GM21381 (cell line): ENCODE measurements at regions not wholly inside any gene's neighbourhood (a gene's known extent, or its start where the extent isn't known, plus 50 kb on each side); places are given as distances from the start of the nearest gene placed in this dataset.
"Not testable (repeated sequence)": the region's sequence is repeated elsewhere in the genome, so short reads cannot be mapped to it uniquely, and the experiment has no call there.

Experiments
- ATAC-seq: cut with Tn5 transposase; IDR thresholded peaks from one replicate; pipeline ENCODE4 v1.9.1; 2021; ENCODE audit warnings: mild to moderate bottlenecking, moderate library complexity; ENCODE audit not compliant: unreplicated experiment

- no peak for ATAC-seq
These were observed 51.3 kb upstream of the MOCS2 start for GRCh38 chr5:53160895-53161294.

GRCh38 chr5:53161876-53162275, 52.3 kb upstream of the MOCS2 start:
- ATAC-seq: no peak

- no peak for ATAC-seq
These were observed 55.1 kb upstream of the MOCS2 start for GRCh38 chr5:53164478-53165165.

DNA sequence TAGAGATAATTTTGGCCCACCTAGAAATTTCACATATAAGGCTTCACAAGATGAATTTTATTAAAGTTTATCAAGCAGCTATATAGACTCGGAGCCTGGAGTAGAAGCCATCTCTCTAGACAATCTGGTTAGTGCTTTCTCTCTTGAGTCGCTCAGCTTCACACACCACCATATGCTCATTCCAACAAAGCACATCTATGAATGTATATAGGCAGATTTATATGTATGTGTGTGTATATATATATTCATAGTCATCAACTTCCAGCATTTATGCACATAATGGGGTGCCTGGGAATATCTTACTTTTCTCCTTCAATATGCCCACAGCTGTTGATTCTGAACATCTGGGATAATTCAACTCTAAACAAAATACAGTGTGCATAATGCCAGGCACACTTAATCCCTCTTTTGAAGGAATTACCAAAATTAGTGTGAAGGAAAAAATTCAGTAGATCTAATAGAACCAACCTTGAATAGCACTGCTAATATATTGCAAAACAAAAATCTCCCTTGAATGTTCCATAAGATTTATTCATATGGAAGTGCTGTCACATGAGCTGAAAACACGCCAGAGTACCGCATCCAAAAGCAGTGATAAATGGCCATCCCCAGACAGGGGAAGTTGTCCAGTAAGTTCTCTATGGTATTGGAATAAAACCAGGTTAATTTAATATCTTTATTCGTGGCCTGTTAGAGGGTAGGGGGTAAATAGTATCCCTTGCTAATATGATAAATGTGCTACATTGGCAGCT, 56.0 kb upstream of the MOCS2 start:
- ATAC-seq: no peak

- ATAC-seq: no peak
These were observed 56.6 kb upstream of the MOCS2 start for GRCh38 chr5:53166183-53166495.

DNA sequence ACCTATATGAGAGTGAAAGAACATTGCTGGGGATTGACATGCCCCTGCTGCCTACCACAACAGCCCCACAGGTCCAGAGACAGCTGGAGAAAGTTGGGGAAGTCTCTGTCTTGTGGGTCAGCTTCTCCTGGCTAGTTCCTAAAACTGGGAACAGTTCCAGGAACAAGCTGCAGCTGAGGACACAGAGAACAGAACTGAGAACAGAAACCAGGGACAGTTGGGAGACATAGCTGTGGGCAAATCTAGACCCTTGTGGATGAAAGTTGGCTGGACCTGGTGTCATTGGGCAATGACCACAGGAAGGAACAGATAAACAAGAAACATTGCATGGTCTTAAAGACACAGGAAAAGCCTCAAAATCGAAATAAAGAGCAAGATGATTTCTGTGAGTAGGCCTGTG, 58.3 kb upstream of the MOCS2 start:
- no peak for ATAC-seq

DNA sequence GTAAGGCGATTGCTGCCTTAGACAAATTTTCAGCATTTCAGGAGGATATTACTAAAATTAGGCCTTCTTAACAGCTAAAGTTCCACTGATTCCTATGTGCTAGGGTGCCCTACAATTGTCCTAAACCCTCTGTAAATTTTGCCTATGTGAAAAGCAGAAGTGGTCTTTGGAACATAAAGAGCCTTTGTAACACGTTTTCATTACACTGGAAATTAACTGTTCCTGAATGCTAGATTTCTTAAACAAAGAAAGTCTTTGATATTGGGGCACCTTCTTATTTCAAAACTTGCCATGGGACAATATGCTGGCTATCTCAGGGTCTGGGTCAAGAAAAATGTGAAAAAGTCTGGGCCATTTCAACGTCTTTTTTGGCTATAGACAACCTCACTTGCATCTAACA, 60.4 kb upstream of the MOCS2 start:
- ATAC-seq: no peak

- ATAC-seq: no peak
These were observed 61.3 kb upstream of the MOCS2 start for GRCh38 chr5:53170746-53171349.

DNA sequence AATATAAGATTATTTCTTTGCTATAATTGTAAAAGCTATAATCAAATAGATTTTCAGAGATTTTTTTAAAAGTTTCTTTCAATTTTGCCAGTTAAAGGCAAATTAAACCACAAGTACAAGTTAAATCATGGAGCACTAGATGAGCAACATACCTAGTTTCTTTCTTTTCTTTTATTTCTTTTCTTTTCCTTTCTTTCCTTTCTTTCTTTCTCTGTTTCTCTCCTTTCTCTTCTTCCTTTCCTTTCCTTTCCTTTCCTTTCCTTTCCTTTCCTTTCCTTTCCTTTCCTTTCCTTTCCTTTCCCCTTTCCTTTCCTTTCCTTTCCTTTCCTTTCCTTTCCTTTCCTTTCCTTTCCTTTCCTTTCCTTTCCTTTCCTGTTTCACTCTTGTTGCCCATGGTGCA, 62.5 kb upstream of the MOCS2 start:
- ATAC-seq: not testable (repeated sequence)

DNA sequence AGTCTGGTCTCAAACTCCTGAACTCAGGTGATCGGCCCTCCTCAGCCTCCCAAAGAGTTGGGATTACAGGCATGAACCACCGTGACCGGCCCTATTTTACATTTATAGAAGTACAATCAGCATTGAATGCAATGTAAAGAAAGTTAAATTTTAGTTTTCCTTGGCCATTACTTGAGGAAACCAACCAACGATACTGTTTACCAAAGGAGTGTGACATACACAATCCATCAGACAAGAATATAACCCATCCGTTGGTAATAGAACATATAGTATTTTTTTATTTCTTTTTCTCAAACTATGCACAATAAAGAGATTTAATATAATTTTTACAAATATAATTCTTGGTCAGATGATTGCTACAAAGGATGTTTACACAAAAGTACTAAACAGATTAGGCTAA, 63.1 kb upstream of the MOCS2 start:
- ATAC-seq: no peak

- no peak for ATAC-seq
These were observed 63.5 kb upstream of the MOCS2 start for GRCh38 chr5:53173083-53173482.

- no peak for ATAC-seq
These were observed 69.3 kb upstream of the MOCS2 start for GRCh38 chr5:53178830-53179229.

- no peak for ATAC-seq
These were observed 70.1 kb upstream of the MOCS2 start for GRCh38 chr5:53179691-53180090.

GRCh38 chr5:53180538-53180937, 71.0 kb upstream of the MOCS2 start:
- ATAC-seq: no peak

GRCh38 chr5:53180991-53181390, 71.4 kb upstream of the MOCS2 start:
- ATAC-seq: no peak

DNA sequence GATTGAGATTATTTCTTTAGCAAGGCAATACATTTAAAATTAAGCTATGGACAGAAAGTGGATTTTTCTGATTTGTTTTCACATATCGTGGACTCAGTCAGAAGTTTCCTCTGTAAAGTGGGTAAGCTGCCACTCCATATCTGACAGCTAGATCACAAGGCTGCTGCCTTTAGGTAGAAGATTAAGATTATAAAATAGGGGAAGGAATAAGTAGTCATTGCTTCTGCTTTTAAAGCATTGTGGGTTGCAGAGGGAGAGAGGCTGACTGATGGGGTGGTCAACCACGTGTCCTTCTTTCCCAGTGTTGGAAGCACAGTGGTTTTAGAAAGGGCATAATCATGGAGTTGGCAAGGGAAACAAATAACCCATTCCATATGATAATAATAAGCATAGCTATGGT, 74.3 kb upstream of the MOCS2 start:
- no peak for ATAC-seq

DNA sequence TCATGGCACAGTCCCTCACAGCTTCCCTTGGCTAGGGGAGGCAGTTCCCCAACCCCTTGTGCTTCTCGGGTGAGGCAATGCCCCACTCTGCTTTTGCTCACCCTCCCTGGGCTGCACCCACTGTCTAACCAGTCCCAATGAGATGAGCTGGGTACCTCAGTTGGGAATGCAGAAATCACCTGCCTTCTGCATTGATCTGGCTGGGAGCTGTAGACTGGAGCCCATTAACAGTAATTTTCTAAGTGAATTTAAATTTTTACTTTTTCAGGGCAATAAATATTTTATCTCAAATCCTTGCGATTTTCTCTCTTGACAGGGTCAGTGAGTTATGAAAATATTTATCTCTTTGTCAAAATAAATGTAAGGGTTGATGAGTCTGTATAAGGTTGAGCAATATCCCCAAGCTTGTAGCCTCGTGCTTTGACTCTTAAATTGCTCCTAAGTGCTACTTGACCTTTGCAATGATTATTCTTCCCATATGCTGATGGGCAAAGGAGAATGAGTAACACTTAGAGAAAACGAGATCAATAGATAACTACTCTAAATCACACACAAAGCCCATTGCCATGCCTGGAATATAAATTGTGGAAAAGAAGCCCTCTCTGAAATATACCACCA, 82.1 kb upstream of the MOCS2 start:
- no peak for ATAC-seq

DNA sequence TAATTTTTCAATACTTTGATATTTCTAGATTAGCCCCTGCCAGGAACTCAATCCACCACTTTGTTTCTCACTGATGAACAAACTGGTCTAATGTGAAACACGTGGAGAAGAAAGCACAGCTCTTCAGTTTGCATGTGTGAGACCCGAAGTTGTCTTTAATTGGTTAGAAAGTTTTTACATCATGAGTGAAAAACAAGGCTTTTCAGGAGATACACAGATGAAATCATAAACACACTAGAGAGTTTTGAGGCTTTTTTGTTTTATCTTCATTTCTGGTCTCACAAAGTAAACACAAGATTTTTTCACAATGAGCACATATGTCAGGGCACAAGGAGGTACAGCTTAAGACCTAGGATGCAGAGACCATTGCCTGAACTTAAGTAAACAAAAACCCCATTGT, 84.5 kb upstream of the MOCS2 start:
- ATAC-seq: no peak

DNA sequence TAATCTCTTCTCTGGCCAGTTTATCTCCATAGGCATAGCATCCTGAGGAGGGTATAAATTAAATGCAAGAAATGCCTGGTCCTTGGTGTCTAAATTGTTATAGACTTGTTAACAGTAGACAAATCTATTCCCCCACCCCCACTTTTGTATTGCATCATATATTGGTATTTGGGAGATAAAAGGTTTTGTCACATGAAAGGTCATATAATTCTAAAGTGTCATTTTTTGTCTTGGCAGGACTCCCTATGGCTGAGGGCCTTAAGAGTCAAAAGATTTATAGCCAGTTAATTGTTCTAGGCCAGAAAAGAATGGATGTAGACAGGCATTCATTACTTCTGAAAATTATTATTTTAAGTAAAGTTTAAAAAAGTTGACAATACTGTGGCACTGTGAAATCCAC, 90.3 kb upstream of the MOCS2 start:
- no peak for ATAC-seq

DNA sequence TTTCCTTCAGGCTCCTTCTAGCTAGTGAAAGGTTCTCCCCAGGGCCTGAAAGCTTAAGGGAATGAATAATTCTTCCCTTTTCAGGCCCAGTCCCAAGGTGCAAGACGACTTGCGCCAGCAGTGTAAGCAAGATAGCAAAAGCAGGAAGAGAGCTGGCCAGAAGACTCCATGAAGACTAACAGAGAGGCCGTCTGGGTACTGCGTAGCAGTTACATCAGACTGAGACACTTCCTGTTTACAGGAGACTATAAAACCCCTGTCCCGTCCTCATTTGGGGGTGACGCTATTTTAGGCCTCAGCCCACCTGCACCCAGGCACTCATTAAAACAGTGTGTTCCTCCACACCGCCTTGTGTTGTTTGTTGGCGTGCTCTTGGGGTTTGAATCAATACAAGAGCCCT, 90.7 kb upstream of the MOCS2 start:
- ATAC-seq: no peak

DNA sequence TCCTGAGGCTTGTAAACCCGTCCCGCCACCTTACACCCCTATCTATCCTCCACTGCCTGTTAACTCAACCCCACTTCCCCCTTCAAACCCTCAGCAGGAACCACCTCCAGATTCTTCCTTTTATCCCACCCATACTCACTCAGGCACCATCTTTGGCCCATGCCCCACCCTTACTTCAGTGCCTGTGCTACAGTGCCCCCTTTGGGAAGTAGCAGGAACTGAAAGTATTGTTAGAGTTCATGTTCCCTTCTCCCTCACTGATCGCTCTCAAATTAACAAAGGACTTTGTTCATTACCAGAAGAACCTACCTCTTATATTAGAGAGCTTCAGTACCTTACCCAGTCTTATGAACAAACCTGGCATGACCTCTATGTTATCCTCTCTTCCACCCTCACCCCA, 92.2 kb upstream of the MOCS2 start:
- no peak for ATAC-seq

- ATAC-seq: no peak
These were observed 97.0 kb upstream of the MOCS2 start for GRCh38 chr5:53206562-53206961.
